Tibial nerve (tissue), 4 donors: ENCODE measurements at regions not wholly inside any gene's neighbourhood (a gene's known extent, or its start where the extent isn't known, plus 50 kb on each side); places are given as distances from the start of the nearest gene placed in this dataset.

Experiments used
- DNase-seq, 2 donors: peaks; one replicate each; pipeline ENCODE4 v3.0.0-alpha.2; 2019; ENCODE audit warnings: low spot score in 2 of 2
- H3K27ac ChIP-seq, 4 donors: fragments of 200-600 bp; sonication (generic) in 3 of 4; one replicate each; pipeline ENCODE4 v1.5.1; 2017 to 2019; ENCODE audit warnings: mild to moderate bottlenecking in 1 of 4
- H3K27me3 ChIP-seq, 2 donors: fragments of 200-600 bp; sonication (generic) in 1 of 2; one replicate each; pipeline versions ENCODE4 v1.5.1 to v1.6.0; 2017 to 2019
- H3K36me3 ChIP-seq, 3 donors: fragments of 200-600 bp; sonication (generic); one replicate each; pipeline ENCODE4 v1.5.1; 2018 to 2019
- H3K4me1 ChIP-seq, 4 donors: fragments of 200-600 bp; sonication (generic) in 3 of 4; one replicate each; pipeline ENCODE4 v1.5.1; 2017 to 2019
- H3K4me3 ChIP-seq, 4 donors: fragments of 200-600 bp; sonication (generic) in 3 of 4; one replicate each; pipeline ENCODE4 v1.5.1; 2017 to 2019; ENCODE audit warnings: mild to moderate bottlenecking in 1 of 4, moderate library complexity in 1 of 4
- H3K9me3 ChIP-seq, 4 donors: fragments of 200-600 bp; sonication (generic) in 3 of 4; one replicate each; pipeline ENCODE4 v1.5.1; 2017 to 2019
- EP300 ChIP-seq, 2 donors: sonication (generic); formaldehyde crosslinking; IDR thresholded peaks; one replicate each; pipeline ENCODE4 v1.6.1; 2017; ENCODE audit warnings: antibody characterized with exemption in 2 of 2, mild to moderate bottlenecking in 1 of 2
- POLR2A ChIP-seq, 2 donors: fragments of 450-650 bp; IDR thresholded peaks; one replicate each; pipeline ENCODE4 v1.6.1; 2017; ENCODE audit warnings: antibody characterized with exemption in 2 of 2, mild to moderate bottlenecking in 2 of 2, moderate library complexity in 2 of 2
- WGBS, 2 donors: methylation state at CpG; one replicate each; pipeline ENCODE4 v1.1.5; 2018; 5-methylcytosine and 5-hydroxymethylcytosine counted together
- TF ChIP-seq, protein P1 (sequence below), 5 experiments: fragments of 200-600 bp in 3 of 5; fragments of 450-650 bp in 2 of 5; sonication (generic) in 3 of 5; IDR thresholded peaks; one replicate each; pipeline ENCODE4 v1.5.1; 2016 to 2019; ENCODE audit warnings: antibody characterized with exemption in 5 of 5, mild to moderate bottlenecking in 3 of 5, moderate library complexity in 2 of 5

DNA sequence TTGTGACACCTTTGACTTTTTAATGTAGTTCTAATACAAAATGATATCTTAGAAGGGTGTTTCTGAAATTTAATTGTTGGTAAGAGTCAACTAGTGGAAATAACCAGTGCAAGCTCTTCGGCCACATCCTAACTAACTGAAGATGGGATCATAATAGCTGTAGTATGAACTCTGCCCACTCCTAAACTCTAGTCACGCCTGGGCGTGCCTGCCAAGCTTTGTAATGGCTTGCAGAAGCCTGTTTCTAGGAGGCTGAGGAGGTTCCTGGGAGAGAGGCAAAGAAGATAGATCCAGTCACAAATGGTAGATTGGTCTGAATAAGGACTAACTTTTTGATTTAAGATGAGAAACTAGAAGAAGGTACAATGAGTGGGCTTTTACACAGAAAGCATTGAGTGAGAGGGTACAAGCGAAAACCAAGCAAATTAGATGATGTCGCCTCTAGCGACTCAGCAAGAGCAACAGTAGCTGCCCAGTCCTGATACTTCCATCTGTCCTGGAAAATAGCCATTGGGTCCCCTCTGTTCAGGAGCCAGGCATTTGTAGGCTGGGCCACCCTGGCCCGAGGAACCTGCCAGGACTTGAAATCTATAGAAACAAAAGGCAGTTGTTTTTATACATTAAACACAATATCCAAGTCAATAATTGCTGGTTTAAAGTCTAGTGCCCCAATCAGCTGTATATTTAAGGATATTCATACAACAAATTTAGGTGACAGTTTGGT lies 148.8 kb downstream of the SLC38A4 start:
- TF ChIP-seq, protein P1, sequence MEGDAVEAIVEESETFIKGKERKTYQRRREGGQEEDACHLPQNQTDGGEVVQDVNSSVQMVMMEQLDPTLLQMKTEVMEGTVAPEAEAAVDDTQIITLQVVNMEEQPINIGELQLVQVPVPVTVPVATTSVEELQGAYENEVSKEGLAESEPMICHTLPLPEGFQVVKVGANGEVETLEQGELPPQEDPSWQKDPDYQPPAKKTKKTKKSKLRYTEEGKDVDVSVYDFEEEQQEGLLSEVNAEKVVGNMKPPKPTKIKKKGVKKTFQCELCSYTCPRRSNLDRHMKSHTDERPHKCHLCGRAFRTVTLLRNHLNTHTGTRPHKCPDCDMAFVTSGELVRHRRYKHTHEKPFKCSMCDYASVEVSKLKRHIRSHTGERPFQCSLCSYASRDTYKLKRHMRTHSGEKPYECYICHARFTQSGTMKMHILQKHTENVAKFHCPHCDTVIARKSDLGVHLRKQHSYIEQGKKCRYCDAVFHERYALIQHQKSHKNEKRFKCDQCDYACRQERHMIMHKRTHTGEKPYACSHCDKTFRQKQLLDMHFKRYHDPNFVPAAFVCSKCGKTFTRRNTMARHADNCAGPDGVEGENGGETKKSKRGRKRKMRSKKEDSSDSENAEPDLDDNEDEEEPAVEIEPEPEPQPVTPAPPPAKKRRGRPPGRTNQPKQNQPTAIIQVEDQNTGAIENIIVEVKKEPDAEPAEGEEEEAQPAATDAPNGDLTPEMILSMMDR (IDR thresholded peaks at IDR 0.05), result no peak
- no peak for TF ChIP-seq EP300 (IDR thresholded peaks at IDR 0.05)
- TF ChIP-seq POLR2A (IDR thresholded peaks at IDR 0.05), result no peak
- DNase-seq, result no peak
- Histone ChIP-seq H3K36me3 (no peaks in the 10 kb centered on the region), H3K4me3 (no peak overlapping the region), H3K4me1 (peaks cover 0 to 4% (median 0%) of the 10 kb centered on the region in 4 donors), H3K9me3 (no peaks in the 10 kb centered on the region), H3K27ac (no peak overlapping the region), H3K27me3 (no peaks in the 10 kb centered on the region)
- WGBS, 2 donors, result 78 to 79% methylated on average over 7 of the region's 7 CpGs

DNA sequence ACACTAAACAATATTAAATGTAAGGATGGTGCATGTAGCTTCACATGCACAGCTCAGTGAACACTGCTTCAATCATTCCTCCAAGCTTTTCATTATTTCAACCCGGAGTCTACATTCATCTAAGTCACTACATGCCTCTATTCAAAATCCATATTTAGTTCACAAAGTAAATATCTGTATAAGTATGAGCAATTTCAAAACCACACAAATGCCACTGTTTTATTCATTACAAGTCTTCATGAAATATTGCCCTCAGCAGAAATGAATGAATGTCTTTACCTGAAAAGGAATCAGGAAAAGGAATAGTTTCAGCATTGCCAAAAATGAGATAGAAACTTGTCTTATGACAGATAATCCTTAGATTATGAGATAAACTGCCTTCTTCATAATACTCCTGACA lies 149.4 kb downstream of the SLC38A4 start:
- Histone ChIP-seq H3K9me3 (no peaks in the 10 kb centered on the region), H3K27ac (no peak overlapping the region), H3K4me3 (no peak overlapping the region), H3K36me3 (no peaks in the 10 kb centered on the region), H3K4me1 (peaks cover 0 to 4% (median 0%) of the 10 kb centered on the region in 4 donors), H3K27me3 (no peaks in the 10 kb centered on the region)
- TF ChIP-seq, protein P1 (IDR thresholded peaks at IDR 0.05), result no peak
- TF ChIP-seq POLR2A (IDR thresholded peaks at IDR 0.05), result no peak
- TF ChIP-seq EP300 (IDR thresholded peaks at IDR 0.05), result no peak
- 65 to 70% methylated on average over 1 of the region's 1 CpG for WGBS, 2 donors
- DNase-seq, result no peak

GRCh38 chr12:46675736-46676135 lies 150.1 kb downstream of the SLC38A4 start:
- WGBS, 2 donors, result 55 to 58% methylated on average over 11 of the region's 11 CpGs
- no peak for DNase-seq
- Histone ChIP-seq H3K27me3 (no peaks in the 10 kb centered on the region), H3K36me3 (no peaks in the 10 kb centered on the region), H3K4me3 (no peak overlapping the region), H3K9me3 (no peaks in the 10 kb centered on the region), H3K27ac (no peak overlapping the region), H3K4me1 (peaks cover 0 to 4% (median 0%) of the 10 kb centered on the region in 4 donors)
- TF ChIP-seq POLR2A (IDR thresholded peaks at IDR 0.05) (no peak), EP300 (IDR thresholded peaks at IDR 0.05) (no peak)
- TF ChIP-seq, protein P1 (IDR thresholded peaks at IDR 0.05), result peak; percentile 55 to 72 (median 55)

- Histone ChIP-seq H3K9me3 (no peaks in the 10 kb centered on the region), H3K27ac (no peak overlapping the region), H3K4me3 (no peak overlapping the region), H3K4me1 (peaks cover 0 to 4% (median 0%) of the 10 kb centered on the region in 4 donors), H3K36me3 (no peaks in the 10 kb centered on the region), H3K27me3 (no peaks in the 10 kb centered on the region)
- no peak for DNase-seq
- 81 to 86% methylated on average over 4 of the region's 4 CpGs for WGBS, 2 donors
- TF ChIP-seq EP300 (IDR thresholded peaks at IDR 0.05), result no peak
- no peak for TF ChIP-seq POLR2A (IDR thresholded peaks at IDR 0.05)
- TF ChIP-seq, protein P1 (IDR thresholded peaks at IDR 0.05), result no peak
Observed at GRCh38 chr12:46674800-46675199, 151.0 kb downstream of the SLC38A4 start.

DNA sequence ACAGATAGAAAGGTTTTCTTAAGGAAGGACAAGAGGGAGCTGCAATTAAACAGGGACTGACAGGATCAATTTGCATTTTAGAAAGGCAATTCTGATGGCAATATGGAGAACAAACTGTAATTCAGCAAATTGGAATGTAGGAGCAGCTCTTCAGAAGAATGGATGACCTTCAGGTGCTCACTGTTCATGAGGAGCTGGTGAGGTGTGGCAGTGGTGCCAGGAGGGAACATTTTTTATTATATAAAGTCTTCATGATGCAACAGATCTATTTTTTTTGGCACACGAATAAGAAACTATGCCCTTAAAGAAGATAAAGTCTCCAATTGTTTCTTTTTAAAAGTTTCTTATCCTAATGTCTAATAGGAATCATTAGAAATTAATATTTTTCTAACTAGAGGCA lies 151.7 kb downstream of the SLC38A4 start:
- Histone ChIP-seq H3K27ac (no peak overlapping the region), H3K4me3 (no peak overlapping the region), H3K9me3 (no peaks in the 10 kb centered on the region), H3K4me1 (peaks cover 0 to 4% (median 0%) of the 10 kb centered on the region in 4 donors), H3K27me3 (no peaks in the 10 kb centered on the region), H3K36me3 (no peaks in the 10 kb centered on the region)
- WGBS, 2 donors, result 83 to 85% methylated on average over 1 of the region's 1 CpG
- no peak for TF ChIP-seq POLR2A (IDR thresholded peaks at IDR 0.05)
- no peak for TF ChIP-seq EP300 (IDR thresholded peaks at IDR 0.05)
- TF ChIP-seq, protein P1 (IDR thresholded peaks at IDR 0.05), result no peak
- DNase-seq, result no peak
